Esophagus squamous epithelium (tissue), 4 donors: ENCODE measurements at regions not wholly inside any gene's neighbourhood (a gene's known extent, or its start where the extent isn't known, plus 50 kb on each side); places are given as distances from the start of the nearest gene placed in this dataset.

Source experiments
- POLR2A ChIP-seq, 4 donors: fragments of 450-650 bp; IDR thresholded peaks; one replicate each; pipeline ENCODE4 v1.6.1; 2017; ENCODE audit warnings: antibody characterized with exemption in 4 of 4, mild to moderate bottlenecking in 4 of 4, moderate library complexity in 3 of 4
- TF ChIP-seq, protein P1 (sequence below), 6 experiments: fragments of 450-650 bp in 4 of 6; fragments of 200-600 bp in 2 of 6; sonication (generic) in 2 of 6; IDR thresholded peaks; one replicate each; pipeline ENCODE4 v1.5.1; 2016 to 2019; ENCODE audit warnings: antibody characterized with exemption in 6 of 6, mild to moderate bottlenecking in 4 of 6, moderate library complexity in 4 of 6

DNA sequence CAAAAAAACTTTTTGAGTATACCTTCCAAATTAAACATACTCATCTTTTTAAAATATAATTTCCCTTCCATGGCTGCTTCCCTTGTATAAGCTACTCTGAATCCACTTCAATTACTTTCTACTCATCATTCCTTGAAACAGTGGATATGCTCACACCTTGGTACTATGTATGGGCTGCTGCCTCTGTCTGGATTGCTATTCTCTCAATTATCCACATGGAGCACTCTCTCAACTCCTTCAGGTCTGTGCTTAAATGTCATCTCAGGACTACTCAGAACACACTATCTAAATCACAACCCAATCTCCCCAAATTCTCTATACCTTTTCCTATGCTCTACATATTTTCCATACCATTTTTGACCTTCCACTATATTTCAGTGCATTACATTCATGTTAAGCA lies 898.9 kb upstream of the EPHA5 start:
- TF ChIP-seq, protein P1, sequence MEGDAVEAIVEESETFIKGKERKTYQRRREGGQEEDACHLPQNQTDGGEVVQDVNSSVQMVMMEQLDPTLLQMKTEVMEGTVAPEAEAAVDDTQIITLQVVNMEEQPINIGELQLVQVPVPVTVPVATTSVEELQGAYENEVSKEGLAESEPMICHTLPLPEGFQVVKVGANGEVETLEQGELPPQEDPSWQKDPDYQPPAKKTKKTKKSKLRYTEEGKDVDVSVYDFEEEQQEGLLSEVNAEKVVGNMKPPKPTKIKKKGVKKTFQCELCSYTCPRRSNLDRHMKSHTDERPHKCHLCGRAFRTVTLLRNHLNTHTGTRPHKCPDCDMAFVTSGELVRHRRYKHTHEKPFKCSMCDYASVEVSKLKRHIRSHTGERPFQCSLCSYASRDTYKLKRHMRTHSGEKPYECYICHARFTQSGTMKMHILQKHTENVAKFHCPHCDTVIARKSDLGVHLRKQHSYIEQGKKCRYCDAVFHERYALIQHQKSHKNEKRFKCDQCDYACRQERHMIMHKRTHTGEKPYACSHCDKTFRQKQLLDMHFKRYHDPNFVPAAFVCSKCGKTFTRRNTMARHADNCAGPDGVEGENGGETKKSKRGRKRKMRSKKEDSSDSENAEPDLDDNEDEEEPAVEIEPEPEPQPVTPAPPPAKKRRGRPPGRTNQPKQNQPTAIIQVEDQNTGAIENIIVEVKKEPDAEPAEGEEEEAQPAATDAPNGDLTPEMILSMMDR (IDR thresholded peaks at IDR 0.05) = no peak
- no peak for TF ChIP-seq POLR2A (IDR thresholded peaks at IDR 0.05)
